Prostate gland (tissue), 2 donors: ENCODE measurements at regions not wholly inside any gene's neighbourhood (a gene's known extent, or its start where the extent isn't known, plus 50 kb on each side); places are given as distances from the start of the nearest gene placed in this dataset.
"Not testable (repeated sequence)": the region's sequence is repeated elsewhere in the genome, so short reads cannot be mapped to it uniquely, and the experiment has no call there.

ENCODE experiments used
- DNase-seq: peaks from one replicate; pipeline ENCODE4 v3.0.0-alpha.2; 2019; ENCODE audit warnings: low spot score
- H3K27ac ChIP-seq, 2 donors: fragments of 200-600 bp; sonication (generic); 2 replicates each; pipeline ENCODE4 v1.5.1; 2017 to 2019
- H3K27me3 ChIP-seq: fragments of 200-600 bp; sonication (generic); replicated peaks from 2 replicates; pipeline ENCODE4 v1.5.1; 2019; ENCODE audit not compliant: insufficient read depth
- H3K36me3 ChIP-seq, 2 donors: fragments of 200-600 bp; sonication (generic); 1 replicate in 1 of 2; 2 replicates in 1 of 2; pipeline versions ENCODE4 v1.5.1 to v1.8.1; 2017 to 2019
- H3K4me1 ChIP-seq: fragments of 200-600 bp; sonication (generic); replicated peaks from 2 replicates; pipeline ENCODE4 v1.5.1; 2019
- H3K4me3 ChIP-seq, 2 donors: fragments of 200-600 bp; sonication (generic); 2 replicates each; pipeline ENCODE4 v1.5.1; 2017 to 2019
- H3K9me3 ChIP-seq: fragments of 200-600 bp; sonication (generic); 2 replicates; pipeline ENCODE4 v1.5.1; 2017
- CTCF ChIP-seq, 4 experiments: fragments of 200-600 bp in 2 of 4; fragments of 450-650 bp in 2 of 4; sonication (generic) in 2 of 4; IDR thresholded peaks; 1 replicate in 3 of 4; 2 replicates in 1 of 4; pipeline ENCODE4 v1.5.1; 2016 to 2019; ENCODE audit warnings: antibody characterized with exemption in 4 of 4, mild to moderate bottlenecking in 2 of 4, moderate library complexity in 2 of 4
- POLR2A ChIP-seq: fragments of 450-650 bp; IDR thresholded peaks from one replicate; pipeline ENCODE4 v1.6.1; 2016; ENCODE audit warnings: antibody characterized with exemption, mild to moderate bottlenecking
- POLR2AphosphoS5 ChIP-seq: sonication (generic); formaldehyde crosslinking; IDR thresholded peaks from one replicate; pipeline ENCODE4 v1.6.1; 2017; ENCODE audit warnings: antibody characterized with exemption
- WGBS: methylation state at CpG from one replicate; pipeline ENCODE4 v1.1.5; 2018; 5-methylcytosine and 5-hydroxymethylcytosine counted together
- intact Hi-C: fragments of 100-400 bp; cut with DNase I; formaldehyde crosslinking; loops from one replicate; pipeline ENCODE4 v1.14.2; 2022

- no peaks in the 10 kb centered on the region for H3K4me1 ChIP-seq
- H3K9me3 ChIP-seq: no peaks in the 10 kb centered on the region
- H3K27ac ChIP-seq: no peak overlapping the region
- H3K27me3 ChIP-seq: no peaks in the 10 kb centered on the region
- no peak for DNase-seq
- intact Hi-C loops: no loop called here
- no peak for TF ChIP-seq POLR2A
- no peak for TF ChIP-seq POLR2AphosphoS5
- TF ChIP-seq CTCF (IDR thresholded peaks at IDR 0.05): no peak
- H3K4me3 ChIP-seq: no peak overlapping the region
- H3K36me3 ChIP-seq: no peaks in the 10 kb centered on the region
Observed at GRCh38 chr6:109253366-109253765, 128.9 kb downstream of the CD164 start.

GRCh38 chr6:109252261-109253041 lies 129.8 kb downstream of the CD164 start:
- WGBS: 28% methylated on average over 3 of the region's 3 CpGs
- DNase-seq: peak; percentile 63
- H3K4me3 ChIP-seq: no peak overlapping the region
- H3K36me3 ChIP-seq: no peaks in the 10 kb centered on the region
- no peaks in the 10 kb centered on the region for H3K4me1 ChIP-seq
- H3K9me3 ChIP-seq: no peaks in the 10 kb centered on the region
- H3K27me3 ChIP-seq: no peaks in the 10 kb centered on the region
- no peak for TF ChIP-seq CTCF (IDR thresholded peaks at IDR 0.05)
- TF ChIP-seq POLR2AphosphoS5: peak; percentile 70
- H3K27ac ChIP-seq: no peak overlapping the region
- intact Hi-C loops: no loop called here

- TF ChIP-seq POLR2A (no peak), CTCF (IDR thresholded peaks at IDR 0.05) (no peak), POLR2AphosphoS5 (no peak)
- intact Hi-C loops: no loop called here
Observed at GRCh38 chr6:109251839-109252238, 130.4 kb downstream of the CD164 start.

GRCh38 chr6:109250544-109251156 lies 131.6 kb downstream of the CD164 start:
- H3K27me3 ChIP-seq, H3K9me3 ChIP-seq, intact Hi-C loops, H3K36me3 ChIP-seq, H3K4me1 ChIP-seq, H3K27ac ChIP-seq, DNase-seq, H3K4me3 ChIP-seq: not testable (repeated sequence)
- 100% methylated on average over 10 of the region's 32 CpGs for WGBS

More at GRCh38 chr6:109251839-109252238, 130.4 kb downstream of the CD164 start:
- H3K36me3 ChIP-seq: no peaks in the 10 kb centered on the region
- no peaks in the 10 kb centered on the region for H3K27me3 ChIP-seq
- no peak overlapping the region for H3K4me3 ChIP-seq
- DNase-seq: no peak
- H3K27ac ChIP-seq: no peak overlapping the region
- no peaks in the 10 kb centered on the region for H3K4me1 ChIP-seq
- no peaks in the 10 kb centered on the region for H3K9me3 ChIP-seq

- intact Hi-C loops: no loop called here
- no peak for TF ChIP-seq POLR2AphosphoS5
- H3K4me1 ChIP-seq: no peaks in the 10 kb centered on the region
Observed at GRCh38 chr6:109243863-109244825, 138.1 kb downstream of the CD164 start.

More at GRCh38 chr6:109243863-109244825, 138.1 kb downstream of the CD164 start:
- 86% methylated on average over 7 of the region's 7 CpGs for WGBS
- Histone ChIP-seq H3K36me3 (no peaks in the 10 kb centered on the region), H3K27ac (no peak overlapping the region), H3K4me3 (no peak overlapping the region), H3K27me3 (no peaks in the 10 kb centered on the region), H3K9me3 (no peaks in the 10 kb centered on the region)
- no peak for DNase-seq
